ENCODE measurements at regions not wholly inside any gene's neighbourhood (a gene's known extent, or its start where the extent isn't known, plus 50 kb on each side); places are given as distances from the start of the nearest gene placed in this dataset.

DNA sequence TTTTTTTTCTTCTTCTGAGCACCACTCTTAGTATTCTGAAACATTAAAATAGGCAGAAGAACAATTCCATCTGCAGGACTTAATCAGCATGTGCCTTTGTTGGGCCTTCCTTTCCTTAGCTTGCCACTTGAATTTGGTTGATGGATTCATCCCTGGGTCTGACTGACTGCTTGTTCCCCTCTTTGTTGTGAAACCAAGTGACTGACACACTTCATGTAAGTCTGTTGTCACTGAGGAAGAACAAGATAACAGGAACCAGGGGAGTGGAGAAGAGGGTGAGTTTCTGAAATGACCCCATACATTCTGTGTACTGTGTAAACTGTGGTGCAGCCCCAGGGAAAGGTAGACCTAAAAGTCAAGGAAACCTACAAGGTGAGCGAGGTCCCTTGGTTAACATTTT, 188.7 kb upstream of the TBC1D5 start:
- POLR2A ChIA-PET = no interaction called here
- CTCF ChIA-PET = no interaction called here

DNA sequence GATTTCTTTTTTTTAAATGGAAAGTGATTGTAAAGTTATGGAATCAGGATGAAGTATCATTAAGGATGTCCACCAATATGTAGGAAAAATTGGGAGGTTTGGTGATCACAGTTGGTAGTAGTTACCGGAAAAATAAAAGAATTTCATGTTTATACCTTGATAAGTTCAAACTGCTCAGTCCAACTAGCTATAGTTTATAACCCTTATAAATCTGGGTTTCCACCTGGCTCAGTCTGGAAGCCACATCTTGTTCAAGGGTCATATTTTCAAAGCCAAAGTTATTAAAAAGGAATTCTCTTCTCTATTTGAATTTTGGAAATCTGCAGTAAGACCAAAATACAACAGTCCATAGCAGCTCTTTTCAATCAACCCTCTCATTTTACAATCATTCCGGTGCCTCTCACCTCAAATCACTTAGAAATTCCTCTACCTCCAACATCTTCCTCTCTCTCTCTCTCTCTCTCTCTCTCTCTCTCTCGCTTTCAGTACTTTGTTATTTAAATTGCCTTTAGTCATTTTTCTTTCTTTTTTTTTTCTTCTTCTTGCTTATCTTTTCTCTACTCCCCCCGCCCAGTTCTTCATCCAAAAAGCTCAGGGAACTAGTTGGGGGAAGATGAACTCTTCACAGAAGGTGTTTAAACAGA, 186.2 kb upstream of the TBC1D5 start:
- CTCF ChIA-PET = no interaction called here
- POLR2A ChIA-PET = interaction anchor here (0.7 kb wide), 1 partner anchor 10 kb away, joined by 4 read pairs; no protein-coding TSS in a partner anchor

DNA sequence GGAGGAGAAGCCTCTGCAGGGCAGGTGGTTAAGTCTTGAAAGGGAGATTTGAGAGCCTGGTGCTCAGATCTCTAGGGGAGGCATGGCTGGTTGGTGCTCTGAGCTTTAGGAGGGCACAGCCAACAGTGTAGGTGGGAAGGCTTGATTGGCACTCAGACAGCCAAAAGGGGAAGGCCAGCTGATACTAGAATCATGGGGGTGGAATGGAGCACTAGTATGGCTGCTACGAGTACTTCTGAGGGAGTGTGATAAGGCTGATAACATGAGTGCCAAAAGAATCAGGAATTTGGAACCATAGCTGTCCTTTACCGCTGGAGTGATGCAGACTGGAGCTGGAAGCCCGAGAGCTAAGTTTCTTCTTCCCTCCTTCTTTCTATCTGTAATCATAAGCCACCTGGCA, 184.6 kb upstream of the TBC1D5 start:
- POLR2A ChIA-PET = no interaction called here
- CTCF ChIA-PET = no interaction called here

DNA sequence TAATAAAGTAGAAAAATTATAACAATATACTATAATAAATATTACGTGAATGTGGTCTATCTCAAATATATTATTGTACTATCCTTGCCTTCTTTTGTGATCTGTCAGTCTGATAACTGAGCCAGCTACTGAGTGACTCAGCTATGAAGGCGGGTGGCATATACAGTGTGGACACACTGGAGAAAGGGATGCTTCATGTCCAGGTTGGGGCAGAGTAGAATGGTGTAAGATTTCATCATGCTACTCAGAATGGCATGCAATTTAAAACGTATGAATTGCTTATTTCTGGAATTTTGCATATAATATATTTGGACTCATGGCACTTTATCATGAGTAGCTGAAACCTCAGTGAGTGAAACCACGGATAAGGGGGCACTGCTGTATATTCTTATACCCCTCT, 172.9 kb upstream of the TBC1D5 start:
- POLR2A ChIA-PET = no interaction called here
- CTCF ChIA-PET = no interaction called here

DNA sequence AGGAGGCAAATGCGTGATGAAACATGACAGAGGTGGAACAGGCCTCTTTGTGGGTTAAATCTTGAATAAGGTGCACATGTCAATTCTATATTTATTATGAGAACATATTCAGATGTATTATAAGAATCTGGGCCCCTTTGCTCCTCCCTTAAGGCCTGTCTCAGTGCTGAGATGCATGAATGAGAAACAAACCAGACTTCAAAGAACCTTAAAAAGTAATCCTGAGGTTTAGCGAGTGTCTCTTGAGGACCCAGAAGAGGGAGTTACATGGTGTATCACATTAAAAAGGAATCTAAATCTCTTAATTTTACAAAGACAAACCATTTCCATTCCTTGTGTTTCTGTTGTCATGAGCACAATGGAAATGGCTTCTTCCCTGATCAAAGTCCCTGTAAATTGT, 170.9 kb upstream of the TBC1D5 start:
- POLR2A ChIA-PET = no interaction called here
- CTCF ChIA-PET = no interaction called here

DNA sequence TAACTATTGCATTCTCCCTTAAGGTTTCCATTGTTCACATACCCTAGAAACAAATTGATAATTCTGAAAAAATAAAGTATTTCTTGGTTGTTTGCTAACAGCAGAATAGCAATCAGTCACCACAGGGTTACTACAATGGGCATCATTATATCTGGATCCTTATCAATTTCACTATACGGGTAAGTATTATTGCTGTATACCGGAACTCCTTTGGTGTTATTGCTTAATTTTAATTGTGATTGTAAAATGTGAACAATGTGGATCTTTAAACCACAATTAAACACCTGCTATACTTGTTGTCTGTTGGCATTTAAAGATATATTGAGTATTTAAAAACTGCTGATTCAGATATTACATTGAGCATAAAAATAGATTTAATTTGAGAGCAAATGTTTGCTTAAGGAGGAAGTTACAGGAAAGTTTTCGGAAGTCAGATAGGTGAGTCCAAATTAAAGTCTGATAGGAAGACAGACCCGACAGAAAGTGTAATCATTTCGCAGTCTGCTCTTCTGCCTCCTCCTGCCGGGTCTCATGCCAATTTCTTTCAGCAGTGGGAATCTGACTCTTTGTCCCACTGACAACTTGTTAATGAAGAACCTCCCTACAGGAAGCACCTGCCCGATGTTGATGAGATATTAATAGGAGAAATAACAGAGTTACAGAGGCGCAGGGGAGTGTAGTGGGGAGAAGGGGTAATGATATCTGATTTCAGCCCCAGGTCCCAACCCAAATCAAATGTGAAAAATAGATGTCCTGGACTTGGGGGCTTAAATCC, 169.7 kb upstream of the TBC1D5 start:
- POLR2A ChIA-PET = no interaction called here

DNA sequence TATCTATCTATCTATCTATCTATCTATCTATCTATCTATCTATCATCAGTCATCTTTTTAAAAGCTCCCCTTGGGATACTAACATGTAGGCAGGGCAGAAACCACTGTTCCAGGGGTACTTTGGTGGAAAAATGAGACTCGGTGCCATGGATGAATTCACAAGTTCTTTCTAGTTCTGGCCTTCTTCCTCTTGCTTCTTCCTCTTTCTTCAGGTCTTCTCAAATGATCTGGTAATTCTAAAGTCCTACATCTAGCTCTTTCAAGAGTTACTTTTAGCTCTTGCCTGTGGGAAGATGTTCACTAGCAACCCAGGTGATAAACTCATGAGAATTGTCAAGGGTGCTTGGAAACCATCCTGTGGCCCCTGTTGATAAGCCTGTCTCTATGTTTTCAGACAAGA, 168.5 kb upstream of the TBC1D5 start:
- CTCF ChIA-PET = no interaction called here
- POLR2A ChIA-PET = no interaction called here

More for the DNA sequence above, 169.7 kb upstream of the TBC1D5 start:
- CTCF ChIA-PET = no interaction called here

DNA sequence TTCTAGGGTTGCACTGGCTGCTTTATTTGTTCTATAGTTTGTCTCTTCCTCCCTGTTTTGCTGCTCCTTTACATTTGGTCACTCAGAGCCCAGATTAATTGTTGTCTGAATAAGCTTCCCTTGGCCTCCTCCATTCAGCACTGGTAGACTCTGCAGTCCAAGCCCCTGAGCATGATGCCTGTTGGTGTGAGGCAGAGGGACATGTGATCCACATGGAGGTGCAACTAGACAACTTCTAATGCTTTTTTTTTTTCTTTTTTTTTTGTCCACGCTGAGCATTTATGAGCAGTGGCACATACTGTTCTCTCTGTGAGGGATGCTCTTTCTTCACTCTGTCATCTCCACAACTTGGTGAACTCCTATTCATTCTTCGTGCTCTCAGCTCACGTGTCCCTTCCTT, 167.3 kb upstream of the TBC1D5 start:
- CTCF ChIA-PET = no interaction called here
- POLR2A ChIA-PET = no interaction called here

DNA sequence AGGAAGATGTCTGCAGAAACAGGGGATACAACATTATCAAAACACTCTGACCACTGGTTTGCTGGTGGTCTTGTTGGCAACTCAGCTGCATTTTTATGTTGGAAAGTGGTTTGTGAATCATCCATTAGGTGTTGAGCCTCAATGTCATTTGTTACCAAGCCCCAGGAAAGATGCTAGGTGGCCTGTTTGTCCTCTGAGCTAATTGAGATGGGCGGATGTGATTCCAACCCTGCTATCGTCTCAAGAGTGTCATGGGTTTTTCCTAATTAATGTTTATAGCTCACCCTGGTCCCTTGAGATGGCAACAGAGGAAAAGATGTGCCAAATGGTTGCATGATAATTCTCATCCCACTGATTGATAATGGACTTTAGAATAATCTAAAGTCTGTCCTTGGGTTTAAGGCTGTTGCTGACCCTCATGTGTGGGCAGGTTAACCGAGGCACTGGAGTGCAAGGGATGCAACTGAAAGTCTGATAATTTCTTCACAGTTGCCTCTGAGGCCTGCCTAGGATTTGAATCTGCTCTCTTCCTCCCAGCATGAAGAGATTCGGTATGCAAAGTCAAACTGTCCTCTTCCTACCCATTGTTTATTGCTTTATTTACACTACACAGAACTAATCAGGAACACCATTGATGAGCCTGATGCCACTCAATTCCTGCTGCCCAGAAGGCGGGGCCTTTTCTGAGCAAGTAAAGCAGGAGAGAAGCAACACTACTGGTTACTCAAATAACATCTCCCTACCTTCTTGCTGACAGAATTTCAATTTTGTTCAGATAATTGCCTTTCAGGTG, 166.2 kb upstream of the TBC1D5 start:
- CTCF ChIA-PET = no interaction called here
- POLR2A ChIA-PET = no interaction called here

DNA sequence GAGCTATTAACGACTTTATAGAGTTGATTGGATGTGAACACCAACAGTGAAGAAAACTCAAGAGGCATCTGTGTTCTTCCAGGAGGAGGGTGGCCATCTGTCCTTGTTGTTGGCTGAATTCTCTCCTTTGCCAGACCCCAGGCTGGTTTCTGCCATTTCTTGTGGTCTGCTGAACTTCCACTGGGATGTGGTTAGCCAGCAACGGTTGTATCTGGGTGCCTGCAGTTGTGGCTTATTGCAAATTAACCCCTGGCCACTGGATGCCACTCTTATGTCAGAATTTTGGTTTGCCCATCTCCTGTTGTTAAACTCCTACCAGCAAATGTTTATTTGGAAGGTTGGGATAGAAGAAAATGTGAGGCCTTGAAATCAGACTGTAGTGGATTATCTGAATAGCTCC, 163.6 kb upstream of the TBC1D5 start:
- ChIA-PET POLR2A (no interaction called here), CTCF (no interaction called here)

DNA sequence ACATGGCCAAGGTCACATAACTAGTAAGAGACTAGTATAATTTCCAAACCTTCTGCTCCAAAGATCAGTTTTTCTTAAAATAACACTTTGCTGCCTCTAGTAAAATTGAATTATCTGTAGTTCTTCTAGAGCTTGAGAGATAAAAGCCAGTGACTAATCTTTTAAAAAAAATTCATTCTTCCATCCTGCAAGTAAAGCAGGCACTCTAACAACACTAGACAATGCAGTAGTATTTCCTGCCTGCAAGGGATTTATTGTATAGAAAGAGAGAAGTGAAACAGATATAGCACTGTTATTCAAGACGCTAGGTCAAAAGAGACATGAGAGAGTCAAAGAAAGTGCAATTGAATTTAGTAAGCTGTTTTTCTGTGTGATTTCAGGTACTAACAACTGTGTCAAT, 159.5 kb upstream of the TBC1D5 start:
- ChIA-PET POLR2A (no interaction called here), CTCF (no interaction called here)

DNA sequence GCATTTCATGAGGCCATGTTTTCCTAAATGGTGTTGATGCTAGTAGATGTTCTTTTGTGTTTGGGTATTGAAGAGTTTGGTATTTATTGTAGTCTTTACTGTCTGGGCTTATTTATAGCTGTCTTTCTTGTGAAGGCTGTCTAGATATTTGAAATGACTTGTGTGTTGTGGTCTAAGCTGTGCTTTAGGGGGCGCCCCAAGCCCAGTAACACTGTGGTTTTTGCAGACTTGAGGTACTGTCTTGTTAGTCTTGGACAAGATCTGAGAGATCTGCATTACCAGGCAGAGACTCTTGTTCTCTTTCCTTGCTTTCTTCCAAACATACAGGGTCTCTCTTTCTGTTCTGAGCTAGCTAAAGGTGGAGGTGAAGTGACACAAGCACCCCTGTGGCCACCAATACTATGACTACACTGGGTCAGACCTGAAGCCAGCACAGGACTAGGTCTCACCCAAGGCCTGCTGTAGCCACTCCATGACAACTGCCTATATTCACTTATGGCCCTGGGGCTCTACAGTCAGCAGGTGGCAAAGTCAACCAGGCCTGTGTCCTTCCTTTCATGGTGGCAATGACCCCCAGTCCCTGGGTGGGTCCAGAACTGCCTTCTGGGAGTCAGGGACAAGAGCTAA, 152.1 kb upstream of the TBC1D5 start:
- CTCF ChIA-PET = no interaction called here

DNA sequence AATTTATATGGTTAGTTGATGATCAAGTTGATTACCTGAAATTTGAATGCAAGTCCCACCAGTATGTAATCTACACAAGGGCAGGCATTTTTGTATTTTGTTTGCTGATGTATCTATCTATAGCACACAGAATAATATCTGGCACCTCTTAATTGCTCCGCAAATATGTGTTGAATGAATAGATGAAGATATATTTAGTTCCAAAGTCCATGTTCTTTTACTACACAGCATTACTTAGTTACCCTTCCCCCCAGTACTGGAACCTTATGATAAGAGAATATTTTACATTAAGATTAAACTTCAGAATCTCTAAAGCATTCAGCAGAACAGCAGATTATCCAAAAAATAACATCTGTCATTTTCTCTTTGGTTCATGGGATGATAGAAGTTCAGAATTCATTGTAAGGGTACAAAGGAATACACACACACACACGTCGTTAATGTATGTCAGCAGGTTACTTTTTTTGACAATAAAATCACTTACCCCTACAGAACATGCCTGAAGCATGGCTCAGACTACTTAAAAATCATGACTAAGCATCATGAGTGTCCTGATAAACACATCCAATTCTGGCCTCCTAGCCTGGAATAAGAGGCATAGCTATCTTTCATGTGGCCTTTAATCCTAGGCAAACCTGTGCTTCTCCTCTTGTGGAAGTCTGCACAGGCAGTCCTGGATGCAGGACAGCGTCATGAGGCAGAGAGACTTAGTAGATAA, 148.9 kb upstream of the TBC1D5 start:
- CTCF ChIA-PET = no interaction called here
- POLR2A ChIA-PET = no interaction called here

More for the DNA sequence above, 152.1 kb upstream of the TBC1D5 start:
- POLR2A ChIA-PET = no interaction called here

DNA sequence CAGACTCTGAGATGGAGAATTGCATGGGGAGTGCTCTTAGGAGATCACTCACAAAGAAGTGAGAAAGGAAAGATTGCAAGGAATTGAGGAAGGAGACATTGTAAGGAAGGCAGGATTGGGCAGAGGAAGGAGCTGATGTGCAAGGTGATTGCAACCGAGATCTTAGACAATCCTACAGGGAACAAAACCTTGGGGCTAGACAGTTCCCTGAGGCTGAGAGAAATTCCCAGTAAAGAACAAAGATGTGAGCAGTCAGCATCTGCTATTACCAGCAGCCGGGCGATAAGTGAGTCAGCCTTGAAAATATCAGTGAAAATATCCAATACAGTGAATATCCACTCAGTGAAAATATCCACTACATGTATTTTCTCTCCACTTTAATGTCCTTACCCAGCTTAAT, 143.6 kb upstream of the TBC1D5 start:
- CTCF ChIA-PET = no interaction called here
- POLR2A ChIA-PET = no interaction called here

DNA sequence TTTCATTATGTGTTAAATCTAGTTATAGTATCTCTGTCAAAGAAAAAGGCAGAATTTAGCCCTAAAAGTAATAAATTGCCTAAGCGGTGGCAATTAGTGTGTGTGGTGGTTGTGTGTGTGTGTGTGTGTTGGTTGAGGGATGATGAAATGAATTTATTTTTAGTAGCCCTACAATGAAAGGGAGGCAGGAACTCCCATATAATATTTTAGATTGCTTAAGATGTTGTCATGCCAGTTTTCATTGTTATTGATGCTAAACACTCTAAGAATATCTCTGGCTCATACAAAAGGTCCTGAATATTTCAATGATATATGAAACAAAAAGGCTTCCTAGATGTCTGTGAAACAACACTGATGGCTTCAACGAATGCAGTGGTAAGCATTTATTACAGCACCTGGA, 140.6 kb upstream of the TBC1D5 start:
- ChIA-PET CTCF (no interaction called here), POLR2A (no interaction called here)

DNA sequence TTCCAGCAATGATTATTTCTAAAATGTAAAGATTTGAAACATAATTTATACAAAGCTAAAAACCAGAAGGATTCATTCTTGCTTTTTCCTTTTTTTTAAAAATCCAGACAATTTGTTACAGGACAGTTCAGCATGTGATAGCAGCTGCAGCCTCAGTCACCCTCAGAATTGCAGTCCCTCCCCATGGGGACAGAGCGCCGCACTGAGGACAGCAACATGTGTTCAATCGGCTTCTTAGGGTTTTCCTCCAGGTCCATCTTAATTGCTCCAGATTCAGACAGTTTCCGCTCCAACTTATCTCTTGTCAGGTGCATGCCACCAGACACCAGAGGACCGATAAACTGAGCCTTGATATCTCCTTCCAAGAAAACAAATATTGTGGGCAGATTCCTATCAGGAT, 134.9 kb upstream of the TBC1D5 start:
- CTCF ChIA-PET = interaction anchor here (0.6 to 1.5 kb wide), 2 partner anchors 15 to 241 kb away, joined by 3 read pairs; no protein-coding TSS in a partner anchor
- POLR2A ChIA-PET = no interaction called here

DNA sequence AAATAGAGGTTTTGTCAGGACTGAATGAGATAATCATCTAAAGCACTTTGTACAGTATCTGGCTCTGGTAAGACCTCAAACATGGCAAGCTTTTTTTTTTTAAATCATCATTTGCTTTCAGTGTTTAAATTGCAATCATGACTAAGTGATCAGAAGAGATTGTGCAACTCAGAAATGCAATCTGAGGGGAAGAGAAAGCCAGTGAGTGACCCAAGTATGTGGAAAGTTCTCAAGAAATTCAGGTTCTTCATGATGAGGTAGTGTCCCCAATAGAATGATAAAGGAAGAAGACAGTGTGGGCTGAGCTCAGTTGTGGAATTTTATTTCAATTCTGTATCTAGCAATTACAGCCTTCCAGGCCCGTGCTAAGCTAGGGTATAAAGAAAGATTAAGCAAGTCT, 132.2 kb upstream of the TBC1D5 start:
- ChIA-PET CTCF (no interaction called here), POLR2A (no interaction called here)

DNA sequence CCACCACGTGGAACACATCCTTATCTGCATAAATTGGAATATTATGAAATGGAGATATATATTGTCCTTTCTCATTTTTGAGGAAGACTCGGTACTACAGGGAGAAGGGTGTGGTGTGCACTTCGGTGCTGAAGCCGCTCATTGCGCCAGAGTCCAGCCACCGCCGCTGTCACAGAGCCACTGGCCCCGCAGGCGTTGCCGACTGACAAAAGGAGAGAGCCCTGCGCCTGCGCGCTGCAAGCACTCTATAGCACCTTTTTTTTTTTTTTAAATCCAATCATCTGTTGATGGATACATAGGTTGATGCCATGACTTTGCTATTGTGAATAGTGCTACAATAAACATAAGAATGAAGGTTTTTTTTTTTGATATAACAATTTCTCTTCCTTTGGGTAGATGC, 130.0 kb upstream of the TBC1D5 start:
- POLR2A ChIA-PET = no interaction called here
- CTCF ChIA-PET = interaction anchor here (0.7 kb wide), 1 partner anchor 319 kb away, joined by 5 read pairs; no protein-coding TSS in a partner anchor

DNA sequence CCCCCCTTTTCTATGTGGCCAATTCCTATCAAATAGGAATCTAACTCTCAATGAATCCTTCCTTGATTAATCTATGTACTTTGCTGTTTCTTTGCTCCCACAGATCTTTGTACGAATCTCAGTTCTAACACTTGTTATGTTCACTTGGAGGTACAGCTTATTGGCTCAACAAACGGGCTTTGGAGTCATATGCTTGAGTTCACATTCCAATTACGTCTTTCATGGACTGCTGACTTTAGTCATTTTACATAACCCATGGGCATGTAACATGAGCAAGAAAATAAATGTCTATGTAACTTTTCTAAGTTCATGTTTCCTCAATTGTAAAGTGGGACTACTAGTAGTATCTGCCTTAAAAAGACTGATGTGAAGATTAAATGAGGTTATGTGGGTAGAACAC, 123.2 kb upstream of the TBC1D5 start:
- POLR2A ChIA-PET = no interaction called here
- CTCF ChIA-PET = no interaction called here

DNA sequence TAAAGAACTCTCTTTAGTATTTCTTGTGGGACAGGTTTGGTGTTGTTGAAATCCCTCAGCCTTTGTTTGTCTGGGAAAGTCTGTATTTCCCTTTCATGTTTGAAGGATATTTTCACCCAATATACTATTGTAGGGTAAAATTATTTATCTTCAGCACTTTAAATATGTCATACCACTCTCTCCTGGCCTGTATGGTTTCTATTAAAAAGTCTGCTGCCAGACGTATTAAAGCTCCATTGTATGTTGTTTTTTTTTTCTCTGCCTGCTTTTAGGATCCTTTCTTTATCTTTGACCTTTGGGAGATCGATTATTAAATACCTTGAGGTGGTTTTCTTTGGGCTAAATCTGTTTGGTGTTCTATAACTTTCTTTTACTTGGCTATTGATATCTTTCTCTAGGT, 119.0 kb upstream of the TBC1D5 start:
- POLR2A ChIA-PET = no interaction called here
- CTCF ChIA-PET = no interaction called here

Data from activated CD8-positive, alpha-beta memory T cell treated with anti-CD3 and anti-CD28 coated beads for 36 hours (primary cell).